IPS DF 19.7 (cell line): ENCODE measurements at regions not wholly inside any gene's neighbourhood (a gene's known extent, or its start where the extent isn't known, plus 50 kb on each side); places are given as distances from the start of the nearest gene placed in this dataset.
"Not testable (repeated sequence)": the region's sequence is repeated elsewhere in the genome, so short reads cannot be mapped to it uniquely, and the experiment has no call there.

ENCODE experiments used
- DNase-seq: peaks from one replicate; pipeline ENCODE4 v3.0.0-alpha.2; 2013; ENCODE audit warnings: low read depth, low spot score

DNA sequence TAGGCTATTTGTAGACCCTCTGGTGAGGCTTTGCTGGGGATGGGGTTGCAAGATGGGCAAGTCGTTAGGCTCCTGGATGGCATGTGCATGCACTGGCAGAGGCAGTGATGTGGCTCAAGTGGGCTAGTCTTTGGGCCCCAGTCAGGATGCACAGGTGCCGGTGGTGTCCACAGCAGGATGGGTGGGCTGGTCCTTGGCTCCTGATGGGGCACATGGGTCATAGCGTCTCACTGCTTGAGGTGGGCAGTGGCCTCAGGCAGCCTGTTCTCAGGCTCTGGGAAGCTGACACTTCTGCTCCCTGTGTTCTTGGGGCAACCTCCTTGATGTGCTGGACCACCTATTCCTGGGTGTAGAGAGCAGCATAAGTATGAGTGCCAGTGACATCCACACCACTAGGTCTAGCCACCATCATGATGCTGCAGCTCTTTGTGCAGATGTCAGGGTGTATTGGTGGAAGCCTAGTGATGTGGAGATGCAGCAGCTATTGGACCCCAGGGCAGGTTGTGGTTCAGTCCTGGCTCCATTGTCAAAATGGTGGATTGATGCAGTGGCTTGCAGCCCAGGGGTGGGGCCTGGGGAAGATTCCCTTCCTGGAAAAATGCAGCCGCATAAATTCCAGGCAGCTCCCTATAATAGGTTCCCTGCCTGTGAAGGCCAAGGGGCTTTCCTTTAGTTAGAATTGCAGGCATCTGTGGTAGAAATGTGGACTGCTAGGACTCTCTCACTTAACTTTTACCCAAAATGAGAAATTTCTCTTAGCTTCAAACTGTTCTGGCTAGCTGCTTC is 742.5 kb upstream of the MDGA2 start:
- DNase-seq: no peak

DNA sequence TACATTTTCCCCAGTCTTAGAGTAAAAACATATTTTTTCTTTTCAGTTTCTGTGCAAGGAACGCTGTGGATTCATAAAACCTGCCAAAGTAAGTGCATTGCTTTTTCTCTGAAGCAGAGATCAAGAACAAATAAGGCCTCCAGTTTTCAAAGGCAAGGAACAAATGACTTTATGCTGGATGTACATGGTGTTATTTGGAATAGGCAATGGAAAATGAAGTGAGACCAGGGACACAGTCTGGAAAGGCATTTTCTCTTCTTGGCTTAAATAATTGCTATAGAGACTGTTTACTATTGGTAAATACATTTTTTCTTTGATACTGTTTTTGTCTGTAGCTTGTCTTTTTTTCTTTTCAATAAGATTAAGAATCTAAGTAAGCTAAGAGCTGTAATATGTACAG is 725.9 kb upstream of the MDGA2 start:
- DNase-seq: no peak

DNA sequence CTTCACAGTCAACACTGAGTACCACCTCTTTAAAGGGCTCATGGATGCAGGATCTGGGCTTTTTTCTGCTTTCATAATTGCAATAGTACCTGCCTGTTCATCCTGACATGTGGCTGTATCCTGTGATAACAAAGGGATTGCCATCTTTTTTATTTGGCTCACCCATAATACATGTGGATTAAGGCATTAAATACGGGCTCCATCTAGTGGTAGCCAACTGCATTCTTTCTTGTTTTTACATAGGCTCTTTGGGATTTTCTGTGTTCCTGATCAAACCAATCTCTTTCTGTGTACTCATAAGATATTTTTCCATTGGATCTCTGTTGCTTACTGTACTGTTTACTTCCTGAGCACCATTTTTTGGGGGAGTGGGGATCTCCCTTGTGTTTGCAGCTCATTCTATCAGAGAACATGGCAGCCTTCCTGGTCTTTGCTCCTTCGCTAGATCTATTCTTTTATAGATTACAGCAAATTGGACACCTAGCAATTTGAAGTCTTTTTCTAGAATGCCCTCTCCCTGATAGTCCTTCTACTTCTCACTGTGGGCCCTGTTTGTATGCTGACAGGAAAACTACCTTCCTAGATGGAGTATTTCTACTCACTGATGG is 723.4 kb upstream of the MDGA2 start:
- DNase-seq: peak; percentile 33

DNA sequence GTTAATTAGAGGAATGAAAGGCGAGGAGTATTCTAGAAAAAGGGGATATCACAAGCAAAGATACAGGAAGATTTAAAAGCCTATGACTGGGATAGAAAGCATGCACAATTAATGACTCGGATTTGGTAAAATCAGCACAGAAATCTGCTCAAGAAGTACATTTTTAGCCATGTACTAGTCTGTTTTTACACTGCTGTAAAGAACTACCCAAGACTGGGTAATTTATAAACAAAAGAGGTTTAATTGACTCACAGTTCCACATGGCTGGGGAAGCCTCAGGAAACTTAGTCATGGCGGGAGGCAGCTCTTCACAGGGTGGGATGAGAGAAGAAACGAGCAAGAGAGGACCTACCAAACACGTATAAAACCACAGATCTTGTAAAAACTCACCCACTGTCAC is 716.3 kb upstream of the MDGA2 start:
- no peak for DNase-seq

DNA sequence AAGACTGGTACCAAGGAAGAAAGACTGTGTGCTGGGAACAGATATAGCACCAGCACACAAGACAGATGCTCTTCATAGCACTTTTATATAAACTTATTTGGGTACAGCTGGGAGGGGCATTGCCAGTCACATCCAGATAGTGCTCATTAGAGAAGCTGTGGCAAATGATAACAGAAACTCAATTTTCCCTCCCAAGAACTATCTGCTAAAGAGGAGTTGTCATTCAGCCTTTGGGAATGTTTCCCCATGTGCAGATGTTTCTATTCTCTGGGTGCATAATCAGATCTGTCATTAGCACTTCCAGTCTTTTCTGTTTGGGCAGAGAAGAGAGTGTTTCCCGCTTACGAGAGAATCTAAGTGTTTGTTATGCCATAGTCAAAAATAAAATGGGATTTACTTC is 714.9 kb upstream of the MDGA2 start:
- DNase-seq: no peak

DNA sequence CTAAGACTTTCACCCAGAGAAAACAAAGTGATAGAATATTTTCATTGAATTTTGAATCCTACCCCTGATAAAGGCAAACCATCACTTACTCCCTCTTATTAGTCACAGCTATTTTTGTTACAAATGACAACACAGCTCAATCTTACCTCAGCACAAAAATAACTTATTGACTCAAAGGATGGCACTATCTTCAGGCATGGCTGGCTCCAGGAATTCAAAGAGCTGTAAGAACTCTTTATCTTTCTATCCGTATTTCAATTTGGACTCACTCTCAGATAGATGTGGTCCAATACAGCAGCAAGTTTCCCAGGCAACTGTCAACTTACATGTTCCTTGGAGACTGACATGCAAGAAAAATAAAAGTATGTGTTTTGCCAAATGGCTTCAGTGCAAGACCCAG is 709.4 kb upstream of the MDGA2 start:
- no peak for DNase-seq

DNA sequence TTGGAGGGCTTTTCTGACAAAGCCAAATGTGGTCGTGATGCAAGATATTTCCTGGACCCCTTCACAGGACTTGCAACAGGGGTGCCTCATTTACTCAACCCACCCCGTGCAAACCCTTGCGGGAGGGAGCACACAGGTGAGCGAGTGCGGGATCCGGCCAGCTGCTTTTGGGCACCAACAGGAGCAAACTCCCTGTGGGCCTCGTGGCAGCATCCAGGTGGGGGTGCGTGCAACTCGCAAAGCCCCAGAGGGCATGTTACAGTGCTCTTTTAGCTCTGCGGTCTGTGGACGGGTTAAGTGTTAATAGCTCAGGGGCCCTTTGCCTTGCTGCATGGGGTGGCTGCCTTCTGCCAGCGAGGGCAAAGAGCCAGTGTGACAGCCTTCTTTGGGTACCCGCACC is 707.6 kb upstream of the MDGA2 start:
- DNase-seq: no peak

DNA sequence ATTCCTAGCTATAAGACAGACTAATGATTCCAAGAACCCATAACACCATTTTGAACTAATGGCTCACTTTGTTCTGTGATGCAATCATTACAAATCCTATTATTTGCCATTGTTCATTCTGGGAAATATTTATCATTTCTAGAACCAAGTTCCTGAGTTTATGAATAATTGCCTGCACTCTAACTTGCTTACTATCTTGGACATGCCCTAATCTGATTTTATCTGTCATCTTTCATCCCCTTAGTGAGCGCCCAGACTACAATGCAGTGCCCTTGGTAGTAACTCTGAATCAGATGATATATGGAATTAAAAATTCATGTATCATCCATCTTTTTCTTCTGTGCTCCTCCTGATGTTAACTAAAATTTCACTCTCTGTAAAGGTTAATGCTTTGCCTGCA is 703.1 kb upstream of the MDGA2 start:
- DNase-seq: no peak

DNA sequence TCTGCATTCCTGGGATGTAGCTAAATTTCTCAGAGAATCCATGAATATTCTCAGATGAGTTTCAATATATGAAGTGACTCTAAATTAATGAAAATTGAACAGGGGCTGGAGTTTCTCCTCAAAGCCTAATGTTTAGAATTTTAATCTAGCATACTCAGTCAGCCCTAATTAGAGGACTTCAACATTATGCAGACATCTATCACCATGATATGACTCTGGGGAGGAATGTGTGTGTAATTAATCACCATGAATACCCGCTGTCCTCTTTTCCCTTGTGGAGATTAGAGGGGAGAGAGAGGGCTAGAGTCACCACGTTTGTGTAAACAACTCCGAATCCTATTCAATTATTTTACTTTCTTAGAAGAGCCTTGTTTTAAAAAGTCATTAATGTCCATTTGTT is 698.6 kb upstream of the MDGA2 start:
- DNase-seq: no peak

DNA sequence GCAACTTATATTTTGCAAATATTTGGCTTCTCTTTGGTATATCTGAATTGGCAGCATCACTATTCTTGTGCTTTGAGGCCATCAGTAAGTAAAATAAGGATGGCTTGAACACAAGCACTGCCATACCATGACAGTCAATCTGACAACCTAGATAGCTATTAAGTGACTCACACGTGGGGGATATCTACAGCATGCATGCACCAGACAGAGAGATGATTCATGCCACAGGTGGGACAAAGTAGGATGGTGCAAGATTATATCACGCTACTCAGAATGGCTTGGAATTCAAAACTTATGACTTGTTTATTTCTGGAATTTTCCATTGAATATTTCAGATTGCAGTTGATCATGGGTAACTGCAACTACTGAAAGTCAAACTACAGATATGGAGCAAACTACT is 675.6 kb upstream of the MDGA2 start:
- no peak for DNase-seq

DNA sequence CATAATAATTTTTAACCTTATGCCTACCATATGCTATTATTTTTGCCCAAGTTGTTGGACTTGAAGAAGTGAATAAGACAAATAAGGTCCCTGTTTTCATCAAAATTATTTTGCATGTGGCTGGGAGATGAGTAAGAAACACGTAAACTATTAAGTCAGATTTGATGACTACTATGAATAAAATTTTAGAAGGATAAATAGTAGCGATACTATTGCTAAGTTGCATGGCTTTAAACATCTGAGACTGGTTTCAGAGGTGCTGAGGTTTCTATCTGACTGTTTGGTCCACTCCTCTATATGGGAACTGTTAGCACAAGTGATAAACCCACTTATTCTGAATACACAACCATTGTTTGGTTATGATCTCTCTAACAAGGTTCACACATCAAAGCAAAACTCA is 674.3 kb upstream of the MDGA2 start:
- DNase-seq: no peak

DNA sequence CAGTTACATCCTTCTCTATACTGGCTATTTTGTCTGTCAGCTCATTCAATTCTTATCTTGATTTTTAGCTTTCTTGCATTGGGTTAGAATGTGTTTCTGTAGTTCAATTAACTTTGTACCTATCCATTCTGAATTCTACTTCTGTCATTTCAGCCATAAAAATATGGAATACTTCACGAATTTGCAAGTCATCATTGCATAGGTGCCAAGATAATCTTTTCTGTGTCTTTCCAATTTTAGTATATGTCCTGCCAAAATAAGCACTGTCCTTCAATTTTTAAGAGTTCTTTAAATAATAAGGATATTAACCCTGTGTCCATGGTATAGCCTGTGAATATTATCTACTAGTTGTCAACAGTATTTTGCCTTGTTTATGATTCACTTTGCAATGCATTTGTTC is 665.7 kb upstream of the MDGA2 start:
- DNase-seq: no peak

DNA sequence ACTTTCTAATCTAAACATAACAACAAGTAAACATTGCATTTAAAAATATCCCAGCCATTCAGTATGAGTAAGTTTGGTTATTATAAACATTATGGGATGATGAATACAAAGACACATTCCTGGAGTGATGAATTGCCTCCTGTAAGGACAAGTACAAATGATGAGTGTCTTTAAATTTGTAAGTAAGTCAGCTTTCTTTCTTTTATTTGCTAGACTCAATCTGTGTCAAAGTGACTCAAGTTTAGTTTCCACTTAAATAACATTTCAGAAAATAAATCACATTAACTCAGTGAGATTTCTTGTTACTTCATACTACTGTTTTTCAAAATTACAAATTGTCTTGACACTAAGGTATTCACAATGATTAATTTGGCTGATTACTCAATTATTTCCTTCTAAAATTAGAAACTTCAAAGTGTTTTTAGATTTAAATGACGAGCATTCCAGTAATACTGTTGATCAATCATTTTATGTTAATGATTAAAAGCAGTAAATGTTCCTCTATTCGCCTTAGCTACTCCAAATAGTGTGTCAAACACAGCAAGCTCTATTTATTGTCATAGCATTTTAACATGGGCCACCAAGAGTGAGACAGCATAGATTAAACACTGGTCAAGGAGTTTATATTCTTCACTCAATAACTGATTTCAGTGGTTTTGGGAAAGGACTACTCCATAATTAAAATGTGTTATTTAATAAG is 658.0 kb upstream of the MDGA2 start:
- DNase-seq: no peak

DNA sequence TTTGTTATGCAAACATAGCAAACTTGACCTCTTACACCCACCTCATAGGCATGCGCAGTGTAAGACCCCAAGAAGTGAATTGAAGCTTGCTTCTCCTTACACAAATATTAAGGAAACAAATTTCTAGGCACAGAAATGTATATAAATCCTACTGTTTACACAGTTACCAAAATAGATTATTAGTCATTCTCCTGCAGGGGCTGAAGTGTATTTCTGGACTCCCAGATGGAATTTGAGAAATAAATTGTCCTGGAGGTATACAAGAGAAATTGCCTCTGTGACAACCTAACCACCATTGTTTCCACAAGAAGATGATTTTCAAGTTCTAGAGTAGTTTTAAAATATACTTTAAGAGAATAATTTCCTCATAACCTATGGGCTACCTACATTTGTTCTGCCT is 656.0 kb upstream of the MDGA2 start:
- DNase-seq: no peak

DNA sequence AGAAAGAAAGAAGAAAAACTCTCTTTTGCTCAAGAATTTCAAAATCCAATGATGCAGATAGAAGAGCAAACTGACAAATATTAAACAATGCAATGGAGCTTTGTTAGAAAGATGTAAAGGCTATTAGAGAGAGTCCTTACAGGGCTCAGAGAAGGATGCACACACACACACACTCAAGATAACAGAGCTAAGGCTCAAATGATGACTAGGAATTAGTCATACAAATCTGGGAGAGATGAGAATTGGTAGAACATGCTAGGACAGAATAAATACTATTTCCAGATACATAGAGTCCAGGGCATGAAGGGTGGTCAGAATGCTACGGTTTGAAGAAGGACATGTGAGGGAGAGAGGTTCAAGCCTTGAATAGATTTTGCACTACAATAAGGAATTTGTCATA is 650.1 kb upstream of the MDGA2 start:
- no peak for DNase-seq

DNA sequence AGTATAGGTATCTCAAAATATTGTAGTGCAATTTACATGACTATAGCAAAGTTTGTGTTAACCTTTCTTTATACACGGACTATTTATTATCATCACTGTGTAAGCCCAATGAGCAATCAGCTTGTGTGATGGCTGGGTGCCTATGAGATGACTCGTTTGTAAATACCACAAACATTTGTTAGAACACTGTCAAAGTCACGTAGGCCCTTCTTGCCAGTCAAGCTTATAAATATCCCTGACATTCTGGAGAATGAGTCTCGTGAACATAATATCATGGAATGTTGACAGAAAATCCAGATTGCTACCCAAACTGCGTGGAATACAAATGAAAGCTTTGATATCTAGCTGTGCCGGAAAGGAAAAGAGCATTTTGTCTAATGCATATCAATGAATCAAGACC is 648.3 kb upstream of the MDGA2 start:
- no peak for DNase-seq

DNA sequence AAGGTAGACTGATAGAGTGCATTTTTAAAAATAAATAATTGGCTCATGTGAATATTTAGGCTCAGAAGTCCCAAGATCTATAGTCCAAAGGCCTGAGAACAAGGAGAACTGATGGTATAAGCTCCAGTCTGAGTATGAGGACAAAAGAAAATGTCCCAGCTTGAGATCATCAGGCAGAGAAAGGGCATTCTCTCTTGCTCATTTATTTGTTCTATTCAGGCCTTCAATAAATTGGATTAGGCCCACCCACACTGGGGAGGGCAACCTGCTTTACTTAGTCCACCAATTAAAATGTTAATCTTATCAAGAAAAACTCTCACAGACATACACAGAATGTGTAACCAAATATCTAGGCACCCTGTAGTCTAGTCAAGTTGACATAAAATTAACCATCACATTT is 644.4 kb upstream of the MDGA2 start:
- DNase-seq: no peak

DNA sequence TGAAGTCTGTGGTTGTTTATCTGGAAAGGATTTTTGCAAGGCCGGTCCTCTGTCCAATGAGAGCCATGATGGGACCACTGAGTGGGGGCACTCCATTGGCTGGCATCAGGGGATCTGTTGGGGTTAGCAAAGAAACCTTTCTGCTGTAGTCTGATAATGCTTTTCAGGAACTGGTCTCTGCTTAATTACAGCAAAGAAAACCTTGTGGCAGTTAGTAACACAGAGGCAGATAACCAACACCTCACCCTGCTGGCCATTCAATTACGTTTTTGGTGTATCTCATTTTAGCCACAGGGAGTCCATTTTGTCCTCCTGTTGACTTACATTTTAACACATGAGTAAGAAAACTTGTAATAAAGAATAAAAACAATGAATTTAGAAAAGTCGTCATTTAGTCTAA is 629.3 kb upstream of the MDGA2 start:
- no peak for DNase-seq

DNA sequence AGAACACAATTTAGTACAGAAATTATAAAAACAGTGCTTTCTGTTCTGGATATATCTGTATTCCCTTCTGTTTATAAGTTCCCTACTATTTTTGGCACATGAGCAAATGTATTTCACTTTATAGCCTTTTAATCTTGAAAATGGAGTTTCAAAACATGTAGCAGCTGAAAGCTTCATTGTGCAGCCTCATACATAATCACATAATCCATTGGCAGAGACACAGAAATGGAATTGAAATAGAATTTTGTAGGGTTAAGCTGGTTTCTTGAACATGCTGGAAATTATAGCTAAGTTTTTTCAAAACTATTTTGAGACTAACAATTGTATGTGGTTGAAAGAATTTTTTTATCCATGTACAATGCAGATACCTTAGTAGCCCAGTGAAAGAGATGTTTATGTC is 614.3 kb upstream of the MDGA2 start:
- DNase-seq: no peak

DNA sequence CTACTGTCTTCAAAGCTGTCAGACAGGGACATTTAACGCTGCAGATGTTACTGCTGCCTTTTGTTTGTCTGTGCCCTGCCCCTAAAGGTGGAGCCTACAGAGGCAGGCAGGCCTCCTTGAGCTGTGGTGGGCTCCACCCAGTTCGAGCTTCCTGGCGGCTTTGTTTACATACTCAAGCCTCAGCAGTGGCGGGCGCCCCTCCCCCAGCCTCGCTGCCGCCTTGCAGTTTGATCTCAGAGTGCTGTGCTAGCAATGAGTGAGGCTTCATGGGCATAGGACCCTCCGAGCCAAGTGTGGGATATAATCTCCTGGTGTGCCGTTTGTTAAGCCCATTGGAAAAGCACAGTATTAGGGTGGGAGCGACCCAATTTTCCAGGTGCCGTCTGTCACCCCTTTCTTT is 609.8 kb upstream of the MDGA2 start:
- DNase-seq: not testable (repeated sequence)

DNA sequence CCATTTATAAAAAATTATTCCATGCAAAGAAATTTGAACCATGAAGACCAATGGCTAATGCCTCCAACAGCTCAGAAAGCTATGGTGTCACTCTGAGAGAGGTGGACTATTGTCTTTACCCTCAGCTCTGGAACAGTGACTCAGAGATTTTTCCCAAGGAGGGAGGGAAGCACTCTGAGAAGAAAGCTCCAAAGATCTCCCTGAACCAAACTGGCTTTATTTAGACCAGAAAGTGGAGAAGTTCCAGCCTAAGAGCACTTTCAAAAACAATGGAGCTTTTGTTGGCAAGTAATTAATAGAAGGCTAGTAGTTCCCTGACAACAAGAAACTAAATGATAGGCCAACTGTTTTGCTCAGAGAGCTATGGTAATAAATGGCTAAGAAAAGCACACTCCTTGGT is 599.9 kb upstream of the MDGA2 start:
- DNase-seq: no peak

DNA sequence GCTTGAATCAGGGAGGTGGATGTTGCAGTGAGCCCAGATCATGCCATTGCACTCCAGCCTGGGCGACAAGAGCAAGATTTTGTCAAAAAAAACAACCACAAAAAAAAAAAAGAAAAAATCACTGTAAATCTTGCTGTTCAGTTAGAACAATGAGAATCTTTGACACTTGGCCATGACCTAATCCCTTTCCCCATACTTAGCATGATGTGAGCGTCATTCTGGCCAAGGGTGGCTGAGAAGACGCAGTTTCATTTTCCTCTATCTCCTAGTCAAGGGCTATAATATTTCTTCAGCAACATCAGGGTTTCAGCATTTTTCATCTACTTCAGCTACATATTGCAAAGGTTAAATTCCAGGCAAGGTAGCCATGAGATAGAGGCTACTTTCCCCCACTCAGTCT is 599.4 kb upstream of the MDGA2 start:
- DNase-seq: no peak

DNA sequence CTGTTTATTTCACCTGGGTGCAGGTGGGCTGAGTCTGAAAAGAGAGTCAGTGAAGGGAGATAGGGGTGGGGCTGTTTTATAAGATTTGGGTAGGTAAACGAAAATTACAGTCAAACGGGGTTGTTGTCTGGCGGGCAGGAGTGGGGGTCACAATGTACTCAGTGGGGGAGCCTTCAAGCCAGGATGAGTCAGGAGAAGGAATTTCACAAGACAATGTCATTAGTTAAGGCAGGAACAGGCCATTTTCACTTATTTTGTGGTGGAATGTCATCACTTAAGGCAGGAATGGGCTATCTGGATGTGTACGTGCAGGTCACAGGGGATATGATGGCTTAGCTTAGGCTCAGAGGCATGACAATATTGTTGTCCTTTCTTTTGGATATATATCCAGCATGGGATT is 592.5 kb upstream of the MDGA2 start:
- peak; percentile 47 for DNase-seq
